HG03342 (cell line): ENCODE measurements at regions not wholly inside any gene's neighbourhood (a gene's known extent, or its start where the extent isn't known, plus 50 kb on each side); places are given as distances from the start of the nearest gene placed in this dataset.

Experiments
- ATAC-seq: cut with Tn5 transposase; IDR thresholded peaks from one replicate; pipeline ENCODE4 v1.9.1; 2021; ENCODE audit warnings: mild to moderate bottlenecking, moderate library complexity; ENCODE audit not compliant: unreplicated experiment

GRCh38 chr12:116381240-116381743 lies 103.8 kb upstream of the MED13L start:
- ATAC-seq, result no peak

GRCh38 chr12:116381744-116382685 lies 104.5 kb upstream of the MED13L start:
- ATAC-seq, result no peak

GRCh38 chr12:116382686-116383530 lies 105.4 kb upstream of the MED13L start:
- no peak for ATAC-seq

- no peak for ATAC-seq
These were observed 106.7 kb upstream of the MED13L start for GRCh38 chr12:116384175-116384574.

- no peak for ATAC-seq
These were observed 107.4 kb upstream of the MED13L start for GRCh38 chr12:116384691-116385485.

GRCh38 chr12:116385486-116386217 lies 108.2 kb upstream of the MED13L start:
- ATAC-seq, result no peak

- no peak for ATAC-seq
These were observed 111.8 kb upstream of the MED13L start for GRCh38 chr12:116389326-116389725.

GRCh38 chr12:116389990-116390389 lies 112.5 kb upstream of the MED13L start:
- no peak for ATAC-seq

- ATAC-seq, result no peak
These were observed 113.2 kb upstream of the MED13L start for GRCh38 chr12:116390401-116391335.

- ATAC-seq, result no peak
These were observed 114.0 kb upstream of the MED13L start for GRCh38 chr12:116391501-116391900.

GRCh38 chr12:116392061-116392460 lies 114.6 kb upstream of the MED13L start:
- no peak for ATAC-seq

GRCh38 chr12:116393255-116393654 lies 115.8 kb upstream of the MED13L start:
- ATAC-seq, result no peak

- ATAC-seq, result no peak
These were observed 116.6 kb upstream of the MED13L start for GRCh38 chr12:116393859-116394650.

- ATAC-seq, result no peak
These were observed 117.9 kb upstream of the MED13L start for GRCh38 chr12:116395396-116395795.

GRCh38 chr12:116397148-116397547 lies 119.7 kb upstream of the MED13L start:
- ATAC-seq, result no peak

- no peak for ATAC-seq
These were observed 120.7 kb upstream of the MED13L start for GRCh38 chr12:116398193-116398592.

- no peak for ATAC-seq
These were observed 121.6 kb upstream of the MED13L start for GRCh38 chr12:116399055-116399454.
